H9 (cell line): ENCODE measurements at regions not wholly inside any gene's neighbourhood (a gene's known extent, or its start where the extent isn't known, plus 50 kb on each side); places are given as distances from the start of the nearest gene placed in this dataset.

Source experiments
- DNase-seq: peaks from one replicate; pipeline ENCODE4 v3.0.0-alpha.2; 2017
- H2AFZ ChIP-seq: one replicate; pipeline ENCODE4 v1.6.1; 2013; ENCODE audit warnings: mild to moderate bottlenecking, low read length, control low read depth, moderate library complexity
- H2AK5ac ChIP-seq: 2 replicates; pipeline ENCODE4 v1.6.1; 2013; ENCODE audit warnings: low read length, control low read depth, mixed read lengths; ENCODE audit not compliant: insufficient read length
- H2BK120ac ChIP-seq: one replicate; pipeline ENCODE4 v1.6.1; 2013; ENCODE audit warnings: low read depth, mild to moderate bottlenecking, low read length, control low read depth, inconsistent platforms; ENCODE audit not compliant: poor library complexity, severe bottlenecking
- H2BK12ac ChIP-seq: 2 replicates; pipeline ENCODE4 v1.6.1; 2013; ENCODE audit warnings: low read length, control low read depth, mixed read lengths, low read depth; ENCODE audit not compliant: insufficient read length
- H2BK15ac ChIP-seq: 2 replicates; pipeline ENCODE4 v1.6.1; 2013; ENCODE audit warnings: low read depth, low read length, control low read depth
- H2BK20ac ChIP-seq: one replicate; pipeline ENCODE4 v1.6.1; 2013; ENCODE audit warnings: low read depth, mild to moderate bottlenecking, low read length, control low read depth, inconsistent platforms; ENCODE audit not compliant: poor library complexity, severe bottlenecking
- H2BK5ac ChIP-seq: 2 replicates; pipeline ENCODE4 v1.6.1; 2013; ENCODE audit warnings: low read length, control low read depth, mixed read lengths; ENCODE audit not compliant: insufficient read length
- H3K14ac ChIP-seq: 2 replicates; pipeline ENCODE4 v1.6.1; 2013; ENCODE audit warnings: low read length, control low read depth; ENCODE audit not compliant: insufficient read depth
- H3K18ac ChIP-seq: 2 replicates; pipeline ENCODE4 v1.6.1; 2013; ENCODE audit warnings: low read depth, mild to moderate bottlenecking, mixed read lengths, low read length, control low read depth; ENCODE audit not compliant: insufficient read length
- H3K23ac ChIP-seq: 2 replicates; pipeline ENCODE4 v1.6.1; 2013; ENCODE audit warnings: low read length, control low read depth, mixed read lengths, low read depth; ENCODE audit not compliant: insufficient read length
- H3K23me2 ChIP-seq: 2 replicates; pipeline ENCODE4 v1.6.1; 2013; ENCODE audit warnings: low read depth, mild to moderate bottlenecking, mixed read lengths, low read length, control low read depth; ENCODE audit not compliant: insufficient read length, poor library complexity, severe bottlenecking
- H3K27ac ChIP-seq: 2 replicates; pipeline ENCODE4 v1.5.1; 2013; ENCODE audit warnings: low read length, control low read depth, mixed read lengths, low read depth; ENCODE audit not compliant: insufficient read length
- H3K27me3 ChIP-seq: 2 replicates; pipeline ENCODE4 v1.6.1; 2013; ENCODE audit warnings: low read length, control low read depth, inconsistent platforms; ENCODE audit not compliant: insufficient read depth
- H3K4ac ChIP-seq: 2 replicates; pipeline ENCODE4 v1.6.1; 2013; ENCODE audit warnings: low read depth, mild to moderate bottlenecking, control low read depth, inconsistent platforms, low read length, moderate library complexity
- H3K4me1 ChIP-seq: 2 replicates; pipeline ENCODE4 v1.6.1; 2013; ENCODE audit warnings: low read length, control low read depth, inconsistent platforms; ENCODE audit not compliant: insufficient read depth
- H3K4me2 ChIP-seq: 2 replicates; pipeline ENCODE4 v1.6.1; 2013; ENCODE audit warnings: low read length, control low read depth, mixed read lengths; ENCODE audit not compliant: insufficient read length, insufficient read depth
- H3K56ac ChIP-seq: 2 replicates; pipeline ENCODE4 v1.6.1; 2013; ENCODE audit warnings: low read depth, mild to moderate bottlenecking, mixed read lengths, low read length, control low read depth; ENCODE audit not compliant: insufficient read length
- H3K79me1 ChIP-seq: 2 replicates; pipeline ENCODE4 v1.6.1; 2013; ENCODE audit warnings: low read depth, mild to moderate bottlenecking, moderate library complexity, low read length, control low read depth, inconsistent platforms; ENCODE audit not compliant: insufficient read depth, poor library complexity, severe bottlenecking
- H3K79me2 ChIP-seq: 2 replicates; pipeline ENCODE4 v1.6.1; 2013; ENCODE audit warnings: low read length, control low read depth, inconsistent platforms; ENCODE audit not compliant: insufficient read depth
- H3K9ac ChIP-seq: 2 replicates; pipeline ENCODE4 v1.6.1; 2013; ENCODE audit warnings: low read length, control low read depth, mixed read lengths; ENCODE audit not compliant: insufficient read length; ENCODE audit errors: extremely low read depth
- H3K9me3 ChIP-seq: one replicate; pipeline ENCODE4 v1.6.1; 2013; ENCODE audit warnings: low read depth, low read length, inconsistent platforms; ENCODE audit not compliant: control insufficient read depth
- H3T11ph ChIP-seq: one replicate; pipeline ENCODE4 v1.6.1; 2013; ENCODE audit warnings: mild to moderate bottlenecking, low read length, control low read depth, inconsistent platforms
- H4K20me1 ChIP-seq: one replicate; pipeline ENCODE4 v1.6.1; 2013; ENCODE audit not compliant: control insufficient read depth, insufficient read length, insufficient read depth
- H4K5ac ChIP-seq: 2 replicates; pipeline ENCODE4 v1.6.1; 2013; ENCODE audit warnings: low read depth, mild to moderate bottlenecking, mixed read lengths, low read length, control low read depth; ENCODE audit not compliant: insufficient read length
- H4K8ac ChIP-seq: replicated peaks from 2 replicates; pipeline ENCODE4 v1.6.1; 2013; ENCODE audit warnings: low read length, control low read depth, mixed read lengths, low read depth; ENCODE audit not compliant: insufficient read length
- H4K91ac ChIP-seq: 2 replicates; pipeline ENCODE4 v1.6.1; 2013; ENCODE audit warnings: low read depth, mild to moderate bottlenecking, moderate library complexity, mixed read lengths, low read length, control low read depth; ENCODE audit not compliant: insufficient read length
- H3K27ac Mint-ChIP-seq, 3 experiments: 2 replicates in 2 of 3; 3 replicates in 1 of 3; pipeline ENCODE4 v1.8.0; 2020 to 2021; ENCODE audit warnings: mixed read lengths in 3 of 3, mild to moderate bottlenecking in 1 of 3, moderate library complexity in 1 of 3
- H3K27me3 Mint-ChIP-seq: 2 replicates; pipeline ENCODE4 v1.8.0; 2021; ENCODE audit warnings: low read depth, mild to moderate bottlenecking, moderate library complexity, mixed read lengths
- H3K36me3 Mint-ChIP-seq, 3 experiments: 2 replicates in 2 of 3; 3 replicates in 1 of 3; pipeline ENCODE4 v1.8.0; 2020 to 2021; ENCODE audit warnings: low read depth in 3 of 3, mixed read lengths in 3 of 3; ENCODE audit not compliant: insufficient read depth in 1 of 3
- H3K4me1 Mint-ChIP-seq, 2 experiments: 2 replicates each; pipeline ENCODE4 v1.8.0; 2020; ENCODE audit warnings: mixed read lengths in 2 of 2
- H3K4me3 Mint-ChIP-seq, 2 experiments: 2 replicates in 1 of 2; 3 replicates in 1 of 2; pipeline ENCODE4 v1.8.0; 2020 to 2021; ENCODE audit warnings: mild to moderate bottlenecking in 2 of 2, mixed read lengths in 2 of 2, moderate library complexity in 1 of 2
- H3K9me3 Mint-ChIP-seq, 2 experiments: 2 replicates in 1 of 2; 3 replicates in 1 of 2; pipeline ENCODE4 v1.8.0; 2020; ENCODE audit warnings: mild to moderate bottlenecking in 2 of 2, mixed read lengths in 2 of 2, moderate library complexity in 1 of 2
- CTCF ChIP-seq: fragments of 200-600 bp; sonication (generic); conservative IDR thresholded peaks from 3 replicates; pipeline ENCODE4 v1.8.0; 2021; ENCODE audit warnings: antibody characterized with exemption, mild to moderate bottlenecking
- WGBS: extraction: QIAGEN DNeasy Blood & Tissue Kit; methylation state at CpG from one replicate; pipeline ENCODE4 v1.1.7; 2013; ENCODE audit warnings: missing lambda C conversion rate, low lambda C conversion rate, mixed read lengths; ENCODE audit not compliant: insufficient read length; ENCODE audit errors: extremely low coverage; 5-methylcytosine and 5-hydroxymethylcytosine counted together

DNA sequence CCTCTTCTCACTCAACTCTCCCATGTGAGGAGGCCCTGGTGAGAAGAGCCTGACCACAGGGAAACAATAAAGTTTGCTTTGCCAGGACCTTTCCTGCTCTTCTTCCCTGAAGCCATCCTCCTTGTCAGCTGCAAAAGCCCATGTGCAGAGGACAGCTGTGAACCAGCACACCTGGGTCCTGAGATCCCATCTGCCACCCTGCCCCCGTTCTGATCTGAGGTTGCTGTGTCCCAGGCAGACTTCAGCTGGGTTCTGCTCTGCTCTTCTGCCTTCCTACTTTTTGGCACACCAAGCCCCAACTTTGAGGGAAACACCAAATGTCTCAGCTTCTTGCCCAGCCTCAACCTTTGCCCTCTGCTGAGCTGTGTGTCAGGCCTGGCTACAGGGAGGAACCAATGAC lies 595.1 kb upstream of the ARPP21 start:
- no peaks in the 10 kb centered on the region for H3K79me1 ChIP-seq
- no peak overlapping the region for H4K91ac ChIP-seq
- H2BK12ac ChIP-seq = no peak overlapping the region
- no peak overlapping the region for H4K5ac ChIP-seq
- H3T11ph ChIP-seq = no peak overlapping the region
- H3K56ac ChIP-seq = no peak overlapping the region
- H3K9me3 Mint-ChIP-seq = no peaks in the 10 kb centered on the region
- H3K27me3 Mint-ChIP-seq = no peaks in the 10 kb centered on the region; the same call in 1 of the 2 replicates
- no peak overlapping the region for H3K23ac ChIP-seq
- no peak overlapping the region for H3K14ac ChIP-seq
- no peak overlapping the region for H2AK5ac ChIP-seq
- H3K4me3 Mint-ChIP-seq = no peak overlapping the region
- H3K9ac ChIP-seq = no peak overlapping the region
- H3K27ac ChIP-seq = no peak overlapping the region
- H3K36me3 Mint-ChIP-seq = no peaks in the 10 kb centered on the region
- H4K20me1 ChIP-seq = no peaks in the 10 kb centered on the region
- H3K4me2 ChIP-seq = no peak overlapping the region
- H2BK5ac ChIP-seq = no peak overlapping the region
- H2BK120ac ChIP-seq = no peak overlapping the region
- no peak overlapping the region for H4K8ac ChIP-seq
- no peaks in the 10 kb centered on the region for H3K4me1 Mint-ChIP-seq
- H2AFZ ChIP-seq = no peak overlapping the region
- H3K79me2 ChIP-seq = no peaks in the 10 kb centered on the region
- no peak overlapping the region for H3K27ac Mint-ChIP-seq
- H3K23me2 ChIP-seq = no peaks in the 10 kb centered on the region
- no CpG with 5 or more reads among the region's 1 CpG for WGBS
- no peak overlapping the region for H2BK20ac ChIP-seq
- H3K4me1 ChIP-seq = no peaks in the 10 kb centered on the region
- no peak for TF ChIP-seq CTCF
- no peak overlapping the region for H2BK15ac ChIP-seq
- H3K4ac ChIP-seq = no peak overlapping the region
- no peak overlapping the region for H3K18ac ChIP-seq
- no peaks in the 10 kb centered on the region for H3K27me3 ChIP-seq
- no peaks in the 10 kb centered on the region for H3K9me3 ChIP-seq
- DNase-seq = no peak
